Spleen (tissue), 11 donors: ENCODE measurements at regions not wholly inside any gene's neighbourhood (a gene's known extent, or its start where the extent isn't known, plus 50 kb on each side); places are given as distances from the start of the nearest gene placed in this dataset.
A peak's percentile ranks its signal among the peaks of the same experiment; 100 is the strongest.
"Not testable (repeated sequence)": the region's sequence is repeated elsewhere in the genome, so short reads cannot be mapped to it uniquely, and the experiment has no call there.

Experiments
- DNase-seq: peaks from one replicate; pipeline ENCODE4 v3.0.0-alpha.2; 2020
- H3K27ac ChIP-seq, 8 donors: fragments of 200-600 bp; sonication (generic) in 7 of 8; 1 replicate in 4 of 8; 2 replicates in 4 of 8; pipeline versions ENCODE4 v1.5.0 to v1.8.0; 2016 to 2021; ENCODE audit warnings: inconsistent platforms in 4 of 8, mild to moderate bottlenecking in 4 of 8, moderate library complexity in 1 of 8
- H3K27me3 ChIP-seq, 7 donors: fragments of 200-600 bp; sonication (generic) in 6 of 7; replicated peaks in 1 of 7; 1 replicate in 4 of 7; 2 replicates in 3 of 7; pipeline versions ENCODE4 v1.5.0 to v1.8.0; 2016 to 2021; ENCODE audit warnings: inconsistent platforms in 3 of 7, mild to moderate bottlenecking in 1 of 7
- H3K36me3 ChIP-seq, 6 donors: fragments of 200-600 bp; sonication (generic) in 5 of 6; 1 replicate in 4 of 6; 2 replicates in 2 of 6; pipeline versions ENCODE4 v1.5.0 to v1.8.0; 2016 to 2021; ENCODE audit warnings: inconsistent platforms in 2 of 6
- H3K4me1 ChIP-seq, 6 donors: fragments of 200-600 bp; sonication (generic) in 5 of 6; 1 replicate in 3 of 6; 2 replicates in 3 of 6; pipeline versions ENCODE4 v1.5.0 to v1.8.0; 2016 to 2021; ENCODE audit warnings: inconsistent platforms in 3 of 6
- H3K4me3 ChIP-seq, 8 donors: fragments of 200-600 bp; sonication (generic) in 7 of 8; 1 replicate in 4 of 8; 2 replicates in 4 of 8; pipeline versions ENCODE4 v1.5.0 to v1.8.0; 2016 to 2021; ENCODE audit warnings: inconsistent platforms in 4 of 8, mild to moderate bottlenecking in 4 of 8, moderate library complexity in 2 of 8
- H3K9me3 ChIP-seq, 8 donors: fragments of 200-600 bp; sonication (generic) in 7 of 8; 1 replicate in 4 of 8; 2 replicates in 4 of 8; pipeline versions ENCODE4 v1.5.0 to v1.8.0; 2016 to 2021; ENCODE audit warnings: inconsistent platforms in 4 of 8
- CTCF ChIP-seq, 11 experiments: fragments of 200-600 bp in 7 of 11; fragments of 450-650 bp in 4 of 11; sonication (generic) in 4 of 11; IDR thresholded peaks in 8 of 11; conservative IDR thresholded peaks in 3 of 11; 1 replicate in 7 of 11; 2 replicates in 4 of 11; pipeline versions ENCODE4 v1.4.0 to v1.8.0; 2016 to 2021; ENCODE audit warnings: antibody characterized with exemption in 11 of 11, inconsistent platforms in 4 of 11, mild to moderate bottlenecking in 1 of 11
- POLR2A ChIP-seq, 3 donors: fragments of 450-650 bp; IDR thresholded peaks; one replicate each; pipeline ENCODE4 v1.5.1; 2017; ENCODE audit warnings: antibody characterized with exemption in 3 of 3, mild to moderate bottlenecking in 1 of 3
- POLR2AphosphoS5 ChIP-seq, 3 donors: sonication (generic); formaldehyde crosslinking; IDR thresholded peaks; one replicate each; pipeline ENCODE4 v1.5.1; 2017; ENCODE audit warnings: antibody characterized with exemption in 3 of 3
- WGBS, 5 donors: extraction: QIAGEN DNeasy Blood & Tissue Kit in 3 of 5; methylation state at CpG; one replicate each; pipeline versions ENCODE4 v1.1.5 to v1.1.7; 2013 to 2018; 5-methylcytosine and 5-hydroxymethylcytosine counted together
- intact Hi-C: fragments of 100-400 bp; cut with DNase I; formaldehyde crosslinking; loops from one replicate; pipeline ENCODE4 v1.15.0; 2023; ENCODE audit warnings: low total_unique reads
- donor health status: healthy with polysubstance abuse.
- donor health status: DM: no; HTN: no; CAD: no; lungs with moderate emphysema.
- donor health status: DM: no; HTN: no; CAD: no.
- donor health status: Bipolar disorder and iron deficiency.
- donor health status: healthy.
- donor health status: DM: no; HTN: no; CAD: no.
- donor health status: DM: yes; HTN: yes; CAD: no.

- Histone ChIP-seq H3K9me3 (peaks cover 0 to 23% (median 0%) of the 10 kb centered on the region in 8 donors), H3K27me3 (peaks cover 0 to 36% (median 0%) of the 10 kb centered on the region in 7 donors), H3K4me1 (peaks cover 0 to 6% (median 0%) of the 10 kb centered on the region in 6 donors), H3K27ac (no peak overlapping the region), H3K36me3 (no peaks in the 10 kb centered on the region), H3K4me3 (no peak overlapping the region)
- intact Hi-C loops: no loop called here
- WGBS, 5 donors: 21 to 56% (median 38%) methylated on average over 1 of the region's 1 CpG
- no peak for DNase-seq
- TF ChIP-seq POLR2A (IDR thresholded peaks at IDR 0.05): no peak
- TF ChIP-seq POLR2AphosphoS5 (IDR thresholded peaks at IDR 0.05): no peak
- no peak for TF ChIP-seq CTCF (IDR thresholded peaks at IDR 0.05 in 8 of 11, conservative IDR thresholded peaks at IDR 0.05 in 3 of 11)
Measured at GRCh38 chr20:30499123-30499522, 758.3 kb upstream of the DEFB115 start.

- Histone ChIP-seq H3K9me3 (peaks cover 0 to 20% (median 0%) of the 10 kb centered on the region in 8 donors), H3K27me3 (peaks cover 0 to 36% (median 0%) of the 10 kb centered on the region in 7 donors)
- H3K27ac ChIP-seq, DNase-seq, H3K4me1 ChIP-seq, H3K36me3 ChIP-seq, intact Hi-C loops, H3K4me3 ChIP-seq: not testable (repeated sequence)
- WGBS, 5 donors: 15 to 33% (median 25%) methylated on average over 24 to 26 of the region's 26 CpGs
Measured at GRCh38 chr20:30499716-30500446, 757.6 kb upstream of the DEFB115 start.

- DNase-seq, H3K36me3 ChIP-seq, intact Hi-C loops, H3K27ac ChIP-seq, H3K4me3 ChIP-seq, H3K4me1 ChIP-seq: not testable (repeated sequence)
- peak in 5 of 11 experiments; percentile 12 to 39 (median 33) for TF ChIP-seq CTCF (IDR thresholded peaks at IDR 0.05 in 8 of 11, conservative IDR thresholded peaks at IDR 0.05 in 3 of 11)
- 9 to 37% (median 27%) methylated on average over 11 of the region's 11 CpGs for WGBS, 5 donors
- peaks cover 0 to 17% (median 0%) of the 10 kb centered on the region in 8 donors for H3K9me3 ChIP-seq
- H3K27me3 ChIP-seq: peaks cover 0 to 36% (median 0%) of the 10 kb centered on the region in 7 donors
Measured at GRCh38 chr20:30500447-30500820, 757.0 kb upstream of the DEFB115 start.

GRCh38 chr20:30500829-30501440 lies 756.5 kb upstream of the DEFB115 start:
- H3K27ac ChIP-seq: no peak overlapping the region
- no peak for DNase-seq
- no peak for TF ChIP-seq POLR2A (IDR thresholded peaks at IDR 0.05)
- no peak for TF ChIP-seq POLR2AphosphoS5 (IDR thresholded peaks at IDR 0.05)
- TF ChIP-seq CTCF (IDR thresholded peaks at IDR 0.05 in 8 of 11, conservative IDR thresholded peaks at IDR 0.05 in 3 of 11): peak in 1 of 11 experiments; percentile 2
- no peaks in the 10 kb centered on the region for H3K36me3 ChIP-seq
- intact Hi-C loops: no loop called here
- peaks cover 0 to 14% (median 0%) of the 10 kb centered on the region in 8 donors for H3K9me3 ChIP-seq
- peaks cover 0 to 36% (median 0%) of the 10 kb centered on the region in 7 donors for H3K27me3 ChIP-seq
- H3K4me1 ChIP-seq: peaks cover 0 to 6% (median 0%) of the 10 kb centered on the region in 6 donors
- 68 to 82% (median 78%) methylated on average over 23 of the region's 23 CpGs for WGBS, 5 donors
- H3K4me3 ChIP-seq: no peak overlapping the region
